Stimulated activated CD8-positive, alpha-beta memory T cell treated with anti-CD3 and anti-CD28 coated beads, Interleukin-4, amount 100 ng/mL, for 1 hour (primary cell): ENCODE measurements at regions not wholly inside any gene's neighbourhood (a gene's known extent, or its start where the extent isn't known, plus 50 kb on each side); places are given as distances from the start of the nearest gene placed in this dataset.

Experiments used
- DNase-seq, 2 donors: peaks; one replicate each; pipeline ENCODE4 v3.0.0-alpha.2; 2020; ENCODE audit warnings: low read depth in 2 of 2, low spot score in 1 of 2

GRCh38 chr19:27774827-27775226, 1438.1 kb downstream of the UQCRFS1 start:
- no peak for DNase-seq

GRCh38 chr19:27774337-27774736, 1438.6 kb downstream of the UQCRFS1 start:
- DNase-seq = no peak

GRCh38 chr19:27773318-27774094, 1439.4 kb downstream of the UQCRFS1 start:
- DNase-seq = no peak

GRCh38 chr19:27772059-27772458, 1440.9 kb downstream of the UQCRFS1 start:
- no peak for DNase-seq

GRCh38 chr19:27770095-27770494, 1442.9 kb downstream of the UQCRFS1 start:
- DNase-seq = no peak

GRCh38 chr19:27767234-27767633, 1445.7 kb downstream of the UQCRFS1 start:
- no peak for DNase-seq

GRCh38 chr19:27765912-27766725, 1446.8 kb downstream of the UQCRFS1 start:
- no peak for DNase-seq

GRCh38 chr19:27765397-27765796, 1447.6 kb downstream of the UQCRFS1 start:
- no peak for DNase-seq

- no peak for DNase-seq
These were observed 1448.7 kb downstream of the UQCRFS1 start for GRCh38 chr19:27764186-27764804.

GRCh38 chr19:27762933-27763332, 1450.0 kb downstream of the UQCRFS1 start:
- DNase-seq = no peak

GRCh38 chr19:27759896-27760295, 1453.1 kb downstream of the UQCRFS1 start:
- no peak for DNase-seq

GRCh38 chr19:27758626-27759505, 1454.1 kb downstream of the UQCRFS1 start:
- no peak for DNase-seq

- no peak for DNase-seq
These were observed 1458.3 kb downstream of the UQCRFS1 start for GRCh38 chr19:27754700-27755099.

- no peak for DNase-seq
These were observed 1459.3 kb downstream of the UQCRFS1 start for GRCh38 chr19:27753622-27754021.

- DNase-seq = no peak
These were observed 1460.3 kb downstream of the UQCRFS1 start for GRCh38 chr19:27752530-27753184.

- DNase-seq = no peak
These were observed 1461.9 kb downstream of the UQCRFS1 start for GRCh38 chr19:27751044-27751391.

GRCh38 chr19:27750391-27751043, 1462.4 kb downstream of the UQCRFS1 start:
- no peak for DNase-seq

GRCh38 chr19:27748551-27749152, 1464.3 kb downstream of the UQCRFS1 start:
- DNase-seq = no peak

GRCh38 chr19:27746691-27747380, 1466.1 kb downstream of the UQCRFS1 start:
- DNase-seq = no peak
